K562 (cell line): ENCODE measurements at regions not wholly inside any gene's neighbourhood (a gene's known extent, or its start where the extent isn't known, plus 50 kb on each side); places are given as distances from the start of the nearest gene placed in this dataset.

ENCODE experiments used
- EZH2 ChIP-seq: IDR thresholded peaks from 2 replicates; pipeline ENCODE4 v1.6.1; 2012; ENCODE audit warnings: low read depth, mild to moderate bottlenecking, inconsistent platforms, low read length, borderline replicate concordance
- NUFIP1 ChIP-seq: fragments of 450-650 bp; IDR thresholded peaks from 2 replicates; pipeline ENCODE4 v1.6.1; 2018; ENCODE audit not compliant: partially characterized antibody
- TF ChIP-seq, protein P1 (sequence below), 2 experiments: fragments of 200-800 bp in 1 of 2; sonication (Bioruptor generic) in 1 of 2; sonication (generic) in 1 of 2; formaldehyde crosslinking in 1 of 2; IDR thresholded peaks in 1 of 2; conservative IDR thresholded peaks in 1 of 2; 2 replicates each; pipeline versions ENCODE4 v1.5.0 to v1.6.1; 2016 to 2020; ENCODE audit warnings: missing compliant biosample characterization in 1 of 2, missing genetic modification characterization in 1 of 2, missing genetic modification reagents in 1 of 2

DNA sequence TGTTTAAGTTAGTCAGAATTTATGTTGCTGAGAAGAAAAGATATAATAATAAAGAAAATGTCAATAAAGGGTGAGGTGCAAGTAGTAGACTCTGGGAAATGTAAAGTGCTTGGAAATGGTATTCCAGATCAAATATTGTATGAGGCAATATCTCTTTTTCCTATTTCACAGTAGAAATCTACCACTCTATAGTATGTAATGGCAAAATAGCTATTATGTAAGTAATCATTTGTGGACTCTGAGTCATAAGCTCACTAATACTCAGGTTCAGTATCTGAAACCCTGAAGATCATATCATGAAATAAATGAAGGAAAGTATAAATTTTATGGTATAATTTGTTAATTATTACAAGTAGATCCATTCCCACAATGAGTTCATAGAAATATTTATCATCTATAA is 322.1 kb downstream of the PYDC2 start:
- TF ChIP-seq, protein P1, sequence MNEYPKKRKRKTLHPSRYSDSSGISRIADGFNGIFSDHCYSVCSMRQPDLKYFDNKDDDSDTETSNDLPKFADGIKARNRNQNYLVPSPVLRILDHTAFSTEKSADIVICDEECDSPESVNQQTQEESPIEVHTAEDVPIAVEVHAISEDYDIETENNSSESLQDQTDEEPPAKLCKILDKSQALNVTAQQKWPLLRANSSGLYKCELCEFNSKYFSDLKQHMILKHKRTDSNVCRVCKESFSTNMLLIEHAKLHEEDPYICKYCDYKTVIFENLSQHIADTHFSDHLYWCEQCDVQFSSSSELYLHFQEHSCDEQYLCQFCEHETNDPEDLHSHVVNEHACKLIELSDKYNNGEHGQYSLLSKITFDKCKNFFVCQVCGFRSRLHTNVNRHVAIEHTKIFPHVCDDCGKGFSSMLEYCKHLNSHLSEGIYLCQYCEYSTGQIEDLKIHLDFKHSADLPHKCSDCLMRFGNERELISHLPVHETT (CRISPR knock-in tag; conservative IDR thresholded peaks at IDR 0.05 in 1 of 2, IDR thresholded peaks at IDR 0.05 in 1 of 2): no peak
- TF ChIP-seq NUFIP1 (no peak), EZH2 (no peak)
